DLD1 (cell line): ENCODE measurements at regions not wholly inside any gene's neighbourhood (a gene's known extent, or its start where the extent isn't known, plus 50 kb on each side); places are given as distances from the start of the nearest gene placed in this dataset.

Experiments
- in situ Hi-C: cut with HindIII; loops from 2 replicates; pipeline ENCODE4 v1.10.0; 2017; ENCODE audit warnings: low sequenced_read_pairs

- in situ Hi-C loops: no loop called here
Observed at GRCh38 chr7:130926001-130926691, 192.1 kb upstream of the KLF14 start.

- in situ Hi-C loops: no loop called here
Observed at GRCh38 chr7:130927062-130927461, 193.1 kb upstream of the KLF14 start.

- in situ Hi-C loops: no loop called here
Observed at GRCh38 chr7:130927564-130927963, 193.6 kb upstream of the KLF14 start.

GRCh38 chr7:130929896-130930659, 196.1 kb upstream of the KLF14 start:
- in situ Hi-C loops: no loop called here

DNA sequence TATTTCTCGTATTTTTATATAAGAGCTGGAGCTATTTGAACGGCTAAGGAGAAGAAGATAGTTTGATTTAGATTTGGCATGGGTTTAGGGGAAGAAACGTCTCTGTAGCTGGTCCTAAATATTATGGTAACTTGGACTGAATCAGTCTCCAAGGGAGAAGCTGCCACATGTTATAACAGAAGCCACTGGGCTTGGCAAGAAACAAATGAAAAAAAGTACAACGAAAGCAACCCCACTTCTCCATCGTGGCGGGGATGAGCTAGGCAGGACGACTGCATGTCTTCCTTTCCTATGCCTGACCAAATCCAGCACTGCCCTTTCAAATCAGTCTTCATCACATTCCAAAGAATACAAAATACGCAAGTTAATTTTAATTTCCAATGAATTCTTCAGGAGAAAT, 196.7 kb upstream of the KLF14 start:
- in situ Hi-C loops: no loop called here

- in situ Hi-C loops: no loop called here
Observed at GRCh38 chr7:130931423-130931822, 197.4 kb upstream of the KLF14 start.

GRCh38 chr7:130932088-130932487, 198.1 kb upstream of the KLF14 start:
- in situ Hi-C loops: no loop called here

GRCh38 chr7:130932667-130933432, 198.8 kb upstream of the KLF14 start:
- in situ Hi-C loops: no loop called here

DNA sequence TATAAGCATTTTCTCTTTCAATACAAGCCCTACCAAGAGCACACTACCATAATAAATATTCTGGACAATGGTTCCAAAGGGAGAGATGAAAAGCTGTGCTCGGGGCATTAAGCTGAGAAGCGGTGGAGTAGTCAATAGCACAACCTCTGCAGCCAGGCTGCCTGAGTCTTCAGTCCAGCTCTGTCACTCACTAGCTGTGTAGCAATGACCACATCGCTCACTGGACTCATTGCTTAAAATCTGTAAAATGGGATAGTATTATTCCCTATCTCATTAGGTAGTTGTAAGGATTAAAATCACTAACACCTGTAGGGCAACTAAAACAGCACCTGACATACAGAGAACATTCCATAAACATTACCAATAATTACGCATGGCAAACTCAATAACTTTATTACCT, 199.9 kb upstream of the KLF14 start:
- in situ Hi-C loops: no loop called here

DNA sequence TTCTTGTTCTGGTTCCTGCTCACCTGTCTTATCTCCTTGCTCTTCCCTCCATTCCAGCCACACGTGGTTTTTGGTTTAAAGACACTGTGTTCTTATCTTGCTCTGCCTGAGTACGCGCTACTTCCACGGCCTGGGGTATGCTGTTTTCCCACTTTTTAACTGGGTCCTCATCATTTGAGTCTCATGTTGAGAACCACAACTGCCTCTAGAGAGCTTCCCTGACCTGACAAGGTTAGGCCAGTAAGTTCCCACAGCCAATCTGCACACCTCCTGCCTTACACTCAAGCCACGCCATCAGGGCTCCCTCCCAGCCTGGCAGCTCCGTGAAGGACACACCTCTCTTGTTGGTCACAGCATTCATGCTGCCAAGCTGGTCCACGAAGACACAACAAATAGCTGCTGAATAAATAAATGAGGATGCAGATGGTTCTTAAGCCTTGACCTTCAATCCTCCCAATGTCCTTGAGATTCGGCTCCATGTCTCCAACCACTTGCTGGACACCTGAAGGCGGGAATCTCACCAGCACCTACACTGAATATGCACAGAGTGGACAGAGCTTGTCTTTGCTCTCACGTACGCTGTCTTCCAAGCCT, 201.7 kb upstream of the KLF14 start:
- in situ Hi-C loops: no loop called here

DNA sequence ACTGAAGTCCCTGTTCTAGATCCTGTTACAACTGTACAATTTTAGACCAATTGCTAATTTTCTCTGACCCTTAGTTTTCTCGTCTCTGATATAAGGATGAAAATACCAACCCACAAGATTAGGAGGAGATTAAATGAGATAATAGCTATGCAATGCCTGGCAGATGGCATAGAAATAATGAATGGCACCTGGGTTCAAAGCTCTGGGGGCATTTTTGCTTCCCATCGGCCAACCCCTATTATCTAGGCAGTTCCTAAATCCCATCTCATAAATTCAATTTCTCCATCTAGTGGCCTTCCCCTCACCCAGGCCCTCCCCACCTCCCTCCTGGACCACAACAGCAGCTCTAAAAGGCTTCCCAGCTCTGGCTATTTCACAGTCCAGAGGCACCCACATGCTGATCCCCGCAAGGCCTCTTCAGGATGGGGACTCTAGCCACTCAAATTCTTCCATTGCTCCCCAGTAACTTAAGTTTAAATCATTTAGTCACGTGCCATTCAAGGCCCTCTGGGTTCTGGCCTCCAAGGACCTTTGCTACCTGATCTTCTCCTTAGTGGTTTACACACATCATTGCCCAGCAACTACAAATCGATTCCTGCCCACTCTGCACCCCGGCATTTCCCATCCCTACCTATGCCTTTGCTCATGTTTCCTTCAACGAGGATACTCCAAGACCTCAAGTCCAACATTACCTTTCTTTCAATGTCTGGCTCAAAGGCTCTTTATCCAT, 202.4 kb upstream of the KLF14 start:
- in situ Hi-C loops: no loop called here

DNA sequence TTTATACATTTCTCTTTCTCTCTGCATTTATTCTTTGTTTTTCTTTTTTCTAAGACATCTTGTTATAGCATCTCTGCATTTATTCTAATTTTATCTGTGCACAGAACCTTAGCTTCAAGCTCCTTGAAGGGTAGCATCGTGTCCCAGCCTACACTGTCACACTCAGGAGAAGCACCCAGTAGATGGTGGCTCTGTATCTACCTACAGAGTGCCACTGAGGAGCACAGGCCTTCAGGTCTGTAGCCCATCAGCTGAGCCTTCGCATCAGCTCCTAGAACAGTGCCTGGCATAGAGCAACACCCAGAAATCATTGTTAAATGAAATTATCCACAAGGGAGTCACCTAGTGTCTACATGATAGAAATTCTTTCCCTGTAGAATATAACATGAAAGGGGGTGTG, 203.0 kb upstream of the KLF14 start:
- in situ Hi-C loops: no loop called here

DNA sequence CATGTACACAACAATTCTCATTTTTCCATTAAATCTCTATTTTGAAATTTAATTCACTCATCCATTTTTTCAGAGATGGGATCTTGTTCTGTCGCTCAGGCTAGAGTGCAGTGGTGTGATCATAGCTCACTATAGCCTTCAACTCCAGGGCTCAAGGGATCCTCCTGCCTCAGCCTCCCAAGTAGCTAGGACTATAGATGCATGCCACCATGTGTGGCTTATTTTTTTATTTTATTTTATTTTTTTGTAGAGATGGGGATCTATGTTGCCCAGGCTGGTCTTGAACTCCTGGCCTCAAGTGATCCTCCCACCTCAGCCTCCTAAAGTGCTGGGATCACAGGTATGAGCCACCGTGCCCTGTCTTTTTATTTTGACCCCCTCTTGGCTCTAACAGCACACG, 203.8 kb upstream of the KLF14 start:
- in situ Hi-C loops: no loop called here

DNA sequence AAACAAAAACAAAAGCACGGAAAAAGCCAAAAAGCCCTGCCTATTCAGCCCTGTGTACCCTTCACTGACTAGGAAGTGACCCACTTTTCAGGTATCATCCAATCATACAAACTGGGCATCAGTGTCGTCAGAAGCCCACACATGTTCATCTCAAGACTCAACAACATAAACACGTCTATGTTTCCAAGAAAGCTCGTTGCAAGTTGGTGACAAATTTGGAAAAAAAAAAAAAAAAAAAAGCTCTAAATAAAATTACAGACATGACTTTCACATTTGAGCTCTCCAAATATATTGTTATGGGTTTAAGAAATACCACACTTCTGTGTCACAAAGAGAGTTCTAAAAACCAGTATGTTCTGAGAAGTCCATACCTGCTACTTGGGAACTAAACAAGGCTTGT, 204.7 kb upstream of the KLF14 start:
- in situ Hi-C loops: no loop called here

- in situ Hi-C loops: no loop called here
Observed at GRCh38 chr7:130939321-130940095, 205.5 kb upstream of the KLF14 start.

DNA sequence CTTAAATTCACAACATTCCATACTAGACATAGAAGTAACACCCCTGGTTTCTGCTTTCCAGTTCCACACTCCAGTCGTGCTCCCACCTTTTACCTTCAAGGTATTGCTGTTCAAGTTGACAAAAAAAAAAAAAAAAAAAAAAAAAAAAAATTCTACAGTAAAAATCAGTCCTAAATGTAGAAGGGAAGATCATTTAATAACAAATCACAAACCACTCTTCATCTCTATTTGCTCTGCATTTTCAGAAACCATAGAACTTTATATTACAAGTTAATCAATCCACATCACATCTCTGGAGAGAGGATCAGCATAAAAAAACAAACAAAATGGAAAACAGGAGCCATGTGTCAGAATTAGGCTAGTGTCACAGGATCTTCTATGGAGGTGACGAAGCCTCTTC, 206.3 kb upstream of the KLF14 start:
- in situ Hi-C loops: no loop called here

- in situ Hi-C loops: no loop called here
Observed at GRCh38 chr7:130940907-130941306, 206.9 kb upstream of the KLF14 start.

DNA sequence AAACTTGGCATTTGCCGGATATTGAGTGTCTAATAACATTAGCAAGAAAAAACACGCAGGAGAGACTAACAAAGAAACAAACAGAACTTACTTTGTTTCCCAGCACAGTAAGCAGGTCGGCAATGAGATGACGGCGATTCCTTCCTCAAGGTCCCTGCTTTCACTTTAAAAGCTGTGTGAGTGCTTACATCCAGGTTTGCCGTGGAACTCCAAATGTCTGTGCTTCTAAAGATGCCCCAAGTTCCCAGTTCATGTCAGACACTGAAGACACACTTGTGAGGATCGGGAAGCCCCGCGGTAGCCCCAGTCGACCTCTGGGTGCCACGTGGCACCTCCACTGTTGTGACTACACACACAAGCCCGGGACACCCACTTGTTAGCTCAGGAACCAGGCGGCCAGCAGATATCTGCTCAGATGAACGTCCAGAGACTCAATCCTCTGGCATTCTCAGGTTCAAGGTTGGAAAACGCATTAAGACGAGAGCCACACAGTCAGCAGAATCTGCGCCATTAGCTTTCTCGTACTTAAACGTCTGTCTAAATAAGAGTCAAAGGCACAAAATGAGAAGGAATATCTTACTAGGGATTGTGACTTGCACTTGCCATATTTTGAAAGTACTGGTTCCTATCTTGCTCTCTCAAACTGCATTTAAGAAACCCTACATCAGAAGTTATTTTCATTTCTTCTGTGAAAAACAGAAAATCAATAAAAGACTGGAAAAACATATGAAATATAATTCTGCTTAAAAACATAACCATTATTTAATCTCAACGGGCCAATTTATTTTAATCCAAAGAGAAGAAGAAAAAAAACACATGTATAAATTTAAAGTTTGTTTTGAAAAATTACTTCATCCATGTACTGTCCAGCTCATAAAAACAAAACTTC, 207.6 kb upstream of the KLF14 start:
- in situ Hi-C loops: no loop called here
